ENCODE measurements at regions not wholly inside any gene's neighbourhood (a gene's known extent, or its start where the extent isn't known, plus 50 kb on each side); places are given as distances from the start of the nearest gene placed in this dataset.

DNA sequence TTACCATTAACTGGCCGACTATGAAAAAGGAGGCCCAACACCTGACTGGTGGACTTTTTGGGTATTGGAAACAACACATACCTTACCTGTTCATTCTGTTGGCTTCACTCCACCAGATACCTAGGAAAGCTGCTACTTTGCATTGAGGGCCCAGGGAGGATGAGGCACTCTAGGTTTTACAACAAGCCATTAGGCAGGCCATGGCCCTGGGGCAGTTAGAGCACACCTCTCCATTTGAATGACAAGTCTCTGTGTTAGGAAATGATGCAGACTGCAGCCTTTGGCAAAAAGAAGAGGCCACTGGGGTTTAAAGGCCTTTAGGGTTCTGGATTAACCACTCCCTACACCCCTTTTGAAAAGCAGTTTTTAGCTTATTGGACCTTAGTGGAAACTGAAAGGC lies 144.3 kb downstream of the OR2B2 start:
- CTCF ChIA-PET: interaction anchor here (1.2 kb wide), 2 partner anchors 8 to 15 kb away, joined by 3 read pairs; no protein-coding TSS in a partner anchor

DNA sequence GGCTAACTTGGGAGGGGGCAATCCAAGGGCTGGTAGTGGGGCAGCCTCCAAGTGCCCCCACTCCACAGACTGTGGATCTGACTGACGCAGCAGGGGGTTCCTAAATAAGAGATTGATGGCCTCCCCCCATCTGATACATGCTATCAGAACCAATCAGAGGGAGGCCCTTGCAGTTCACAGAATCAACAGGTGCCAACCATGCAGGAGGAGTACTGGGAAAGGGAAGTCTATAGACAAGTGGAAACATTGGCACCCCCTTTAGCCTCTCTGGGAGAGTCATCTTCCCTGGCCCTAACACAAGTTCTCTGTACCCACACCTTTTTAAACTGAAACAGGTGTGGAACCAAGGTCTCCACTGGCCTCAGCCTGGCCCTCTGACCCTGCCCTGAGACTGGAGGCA lies 145.8 kb downstream of the OR2B2 start:
- ChIA-PET POLR2A (no interaction called here), CTCF (interaction anchor here (0.6 to 1.0 kb wide), 2 partner anchors 129 to 330 kb away, joined by 3 to 5 read pairs; no protein-coding TSS in a partner anchor)
- Mint-ChIP-seq H3K4me3 (ENCODE audit: unreplicated experiment) (no peak overlapping the region), H3K9me3 (ENCODE audit: unreplicated experiment) (no peaks in the 10 kb centered on the region), H3K27me3 (ENCODE audit: insufficient read depth, unreplicated experiment) (no peaks in the 10 kb centered on the region), H3K36me3 (ENCODE audit: insufficient read depth, unreplicated experiment) (no peaks in the 10 kb centered on the region), H3K4me1 (ENCODE audit: insufficient read depth, unreplicated experiment) (peaks cover 3% of the 10 kb centered on the region), H3K27ac (ENCODE audit: low read depth, unreplicated experiment) (no peak overlapping the region)
- intact Hi-C loops (cut with micrococcal nuclease): no loop called here
- DNase-seq (ENCODE audit: unreplicated experiment): no peak
- TF ChIP-seq CTCF (IDR thresholded peaks at IDR 0.05; ENCODE audit: unreplicated experiment): no peak
- BruUV-seq (replicated peaks): no TSS peak

More for the DNA sequence above, 144.3 kb downstream of the OR2B2 start:
- POLR2A ChIA-PET: interaction anchor here (0.9 kb wide), 1 partner anchor 14 kb away, joined by 3 read pairs; no protein-coding TSS in a partner anchor
- no peak overlapping the region for H3K4me3 Mint-ChIP-seq (ENCODE audit: unreplicated experiment)
- no peak for TF ChIP-seq CTCF (IDR thresholded peaks at IDR 0.05; ENCODE audit: unreplicated experiment)
- H3K27me3 Mint-ChIP-seq (ENCODE audit: insufficient read depth, unreplicated experiment): no peaks in the 10 kb centered on the region
- no peaks in the 10 kb centered on the region for H3K9me3 Mint-ChIP-seq (ENCODE audit: unreplicated experiment)
- no peak overlapping the region for H3K27ac Mint-ChIP-seq (ENCODE audit: low read depth, unreplicated experiment)
- peaks cover 7% of the 10 kb centered on the region for H3K4me1 Mint-ChIP-seq (ENCODE audit: insufficient read depth, unreplicated experiment)
- intact Hi-C loops (cut with micrococcal nuclease): no loop called here
- no TSS peak for BruUV-seq (replicated peaks)
- H3K36me3 Mint-ChIP-seq (ENCODE audit: insufficient read depth, unreplicated experiment): no peaks in the 10 kb centered on the region
- DNase-seq (ENCODE audit: unreplicated experiment): no peak

DNA sequence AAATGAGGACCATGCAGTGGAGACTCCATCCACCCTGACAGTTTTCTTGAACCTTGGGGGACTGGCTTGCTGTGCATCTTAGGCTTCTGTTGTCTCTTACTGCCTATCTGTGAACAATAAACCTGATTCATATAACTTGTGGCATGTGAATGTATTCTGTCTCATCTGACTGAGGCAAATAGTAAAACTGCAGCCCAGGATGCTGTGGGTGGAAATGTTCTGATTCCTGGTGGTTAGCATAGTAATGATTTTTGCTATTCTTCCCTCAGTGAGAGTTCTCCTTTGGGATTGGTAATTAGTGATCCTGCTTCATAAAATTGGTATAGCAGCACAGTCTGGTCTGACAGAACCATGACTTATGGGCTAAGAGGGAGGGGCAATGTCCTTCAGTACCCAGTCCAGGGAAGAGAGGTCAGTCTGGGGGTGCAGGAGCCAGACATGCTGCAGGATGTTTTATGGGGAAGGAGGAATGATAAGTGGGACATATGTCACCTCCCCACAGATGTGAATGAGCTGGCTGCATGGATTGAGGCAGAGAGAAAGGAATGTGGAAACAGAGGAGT lies 147.1 kb downstream of the OR2B2 start:
- Mint-ChIP-seq H3K4me3 (ENCODE audit: unreplicated experiment) (no peak overlapping the region), H3K27me3 (ENCODE audit: insufficient read depth, unreplicated experiment) (no peaks in the 10 kb centered on the region), H3K9me3 (ENCODE audit: unreplicated experiment) (no peaks in the 10 kb centered on the region), H3K27ac (ENCODE audit: low read depth, unreplicated experiment) (no peak overlapping the region), H3K4me1 (ENCODE audit: insufficient read depth, unreplicated experiment) (peaks cover 15% of the 10 kb centered on the region), H3K36me3 (ENCODE audit: insufficient read depth, unreplicated experiment) (no peaks in the 10 kb centered on the region)
- no peak for TF ChIP-seq CTCF (IDR thresholded peaks at IDR 0.05; ENCODE audit: unreplicated experiment)
- BruUV-seq (replicated peaks): no TSS peak
- ChIA-PET POLR2A (no interaction called here), CTCF (interaction anchor here (0.6 to 1.1 kb wide), 5 partner anchors 9 to 395 kb away, joined by 3 to 5 read pairs (median 3); no protein-coding TSS in a partner anchor)
- no peak for DNase-seq (ENCODE audit: unreplicated experiment)
- intact Hi-C loops (cut with micrococcal nuclease): no loop called here

- no peak overlapping the region for H3K27ac Mint-ChIP-seq (ENCODE audit: low read depth, unreplicated experiment)
- peaks cover 15% of the 10 kb centered on the region for H3K4me1 Mint-ChIP-seq (ENCODE audit: insufficient read depth, unreplicated experiment)
- no peak overlapping the region for H3K4me3 Mint-ChIP-seq (ENCODE audit: unreplicated experiment)
- POLR2A ChIA-PET: interaction anchor here (0.6 to 1.3 kb wide), 4 partner anchors 9 to 48 kb away, joined by 3 to 4 read pairs (median 3); a partner anchor contains a TSS
- no peaks in the 10 kb centered on the region for H3K9me3 Mint-ChIP-seq (ENCODE audit: unreplicated experiment)
- intact Hi-C loops (cut with micrococcal nuclease): no loop called here
- no peak for TF ChIP-seq CTCF (IDR thresholded peaks at IDR 0.05; ENCODE audit: unreplicated experiment)
- DNase-seq (ENCODE audit: unreplicated experiment): peak; percentile 40
- BruUV-seq (replicated peaks): no TSS peak
- H3K27me3 Mint-ChIP-seq (ENCODE audit: insufficient read depth, unreplicated experiment): no peaks in the 10 kb centered on the region
- CTCF ChIA-PET: interaction anchor here (0.6 to 2.5 kb wide), 4 partner anchors 9 to 542 kb away, joined by 4 to 16 read pairs (median 6); no protein-coding TSS in a partner anchor
- H3K36me3 Mint-ChIP-seq (ENCODE audit: insufficient read depth, unreplicated experiment): no peaks in the 10 kb centered on the region
Observed at GRCh38 chr6:27761391-27761790, 150.8 kb downstream of the OR2B2 start.

Data from MCF 10A (cell line).